ENCODE measurements at regions not wholly inside any gene's neighbourhood (a gene's known extent, or its start where the extent isn't known, plus 50 kb on each side); places are given as distances from the start of the nearest gene placed in this dataset.
A peak's percentile ranks its signal among the peaks of the same experiment; 100 is the strongest.

GRCh38 chr6:110537208-110538123 is 61.1 kb upstream of the SLC22A16 start:
- no peak for DNase-seq

- DNase-seq = no peak
Measured at GRCh38 chr6:110534731-110535492, 58.5 kb upstream of the SLC22A16 start.

DNA sequence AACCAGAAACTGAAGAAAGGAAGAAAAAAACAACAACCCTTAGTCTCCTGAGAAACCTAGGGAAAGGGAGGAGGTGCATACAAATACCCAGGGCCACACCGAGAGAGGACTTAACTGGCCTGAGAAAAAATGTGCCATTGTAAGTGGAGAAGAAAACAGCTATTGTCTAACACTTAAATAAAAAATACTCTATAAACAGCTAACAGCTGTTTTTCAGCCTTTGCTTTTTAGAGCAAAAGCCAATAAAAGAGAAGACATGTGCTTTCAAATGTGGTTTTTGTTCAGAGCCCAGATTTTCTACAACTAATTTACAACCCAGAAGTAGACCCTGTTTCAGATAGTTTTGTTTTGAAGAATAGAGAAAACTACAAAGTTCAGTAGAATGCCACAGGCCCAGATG is 56.0 kb upstream of the SLC22A16 start:
- no peak for DNase-seq

DNA sequence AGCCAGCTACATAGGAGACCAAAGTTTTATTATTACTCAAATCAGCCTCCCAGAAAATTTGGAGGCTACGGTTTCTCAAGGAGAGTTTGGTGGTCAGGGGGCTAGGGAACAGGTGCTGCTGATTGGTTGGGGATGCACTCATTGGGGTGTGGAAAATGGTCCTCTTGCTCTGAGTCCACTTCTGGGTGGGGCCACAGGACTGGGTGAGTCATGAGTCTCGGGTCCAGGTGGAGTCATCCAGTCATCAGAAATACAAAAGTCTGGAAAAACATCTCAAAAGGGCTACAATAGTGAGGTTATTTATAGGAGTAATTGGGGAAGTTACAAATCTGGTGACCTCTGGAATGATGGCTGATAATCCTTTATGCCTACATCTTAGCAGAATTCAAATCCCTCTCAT is 54.3 kb upstream of the SLC22A16 start:
- DNase-seq = no peak

- DNase-seq = no peak
Measured at GRCh38 chr6:110529907-110530306, 53.5 kb upstream of the SLC22A16 start.

DNA sequence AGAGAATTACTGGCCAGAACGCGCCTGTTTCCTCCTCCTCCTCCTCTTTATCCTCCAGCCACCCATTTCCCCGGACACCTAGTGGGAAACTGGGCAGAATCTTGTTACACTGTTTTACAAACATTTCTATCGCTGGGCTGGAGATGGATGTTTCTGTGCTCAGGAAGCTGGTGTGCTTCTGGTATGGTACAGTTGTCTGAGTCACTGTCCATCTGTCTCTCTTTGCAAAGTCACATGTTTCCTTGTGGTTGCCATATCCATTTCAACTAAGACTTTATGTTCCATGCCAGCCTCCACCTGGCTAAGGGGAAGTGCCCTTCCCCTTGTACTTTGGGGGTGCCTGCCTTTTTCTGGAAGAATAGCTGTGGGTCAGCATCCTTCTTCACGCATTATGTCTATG is 52.9 kb upstream of the SLC22A16 start:
- no peak for DNase-seq

GRCh38 chr6:110528930-110529325 is 52.5 kb upstream of the SLC22A16 start:
- no peak for DNase-seq

DNA sequence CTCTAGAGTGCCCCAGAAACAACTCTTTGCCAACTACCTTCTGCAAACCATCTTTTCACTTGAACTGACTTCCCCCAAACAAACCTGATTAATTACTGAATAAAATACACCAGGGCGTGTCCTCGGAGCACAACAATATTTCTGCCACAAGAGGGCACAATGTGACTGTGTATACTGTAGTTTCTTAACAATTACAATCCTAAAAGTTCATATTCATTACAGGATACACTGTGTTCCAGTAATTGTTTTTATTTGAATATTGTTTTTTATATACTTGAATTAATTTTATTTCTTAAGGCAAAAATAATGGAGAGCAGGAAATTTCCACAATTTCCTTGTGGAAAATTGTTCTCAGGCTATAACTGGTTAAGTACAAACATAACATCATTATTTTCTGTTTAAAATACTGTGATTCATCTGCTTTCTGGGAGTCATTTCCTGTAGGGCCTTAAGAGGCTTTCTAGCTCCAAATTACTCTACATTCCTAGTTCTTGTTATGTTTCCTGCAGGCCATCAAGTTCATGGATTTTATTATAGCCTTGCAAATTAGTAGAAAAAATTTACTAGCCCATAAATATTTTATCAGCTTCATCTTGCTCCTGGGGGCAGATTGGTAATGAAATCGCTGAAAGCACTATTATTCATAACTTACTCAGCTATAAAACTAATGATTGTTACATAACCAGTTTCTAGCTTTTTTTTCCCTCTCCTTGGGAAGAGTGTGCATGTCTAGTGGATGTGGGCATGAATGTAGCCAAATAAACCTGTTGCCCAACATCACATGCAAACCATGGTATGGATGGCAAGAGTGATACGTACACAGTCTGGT is 51.9 kb upstream of the SLC22A16 start:
- peak; percentile 36 for DNase-seq

GRCh38 chr6:110527516-110527915 is 51.1 kb upstream of the SLC22A16 start:
- DNase-seq = no peak

- no peak for DNase-seq
Measured at GRCh38 chr6:110526726-110527125, 50.3 kb upstream of the SLC22A16 start.

Measured in effector CD4-positive, alpha-beta T cell (primary cell).